Suprapubic skin (tissue), 4 donors: ENCODE measurements at regions not wholly inside any gene's neighbourhood (a gene's known extent, or its start where the extent isn't known, plus 50 kb on each side); places are given as distances from the start of the nearest gene placed in this dataset.

ENCODE experiments used
- DNase-seq, 2 donors: peaks; one replicate each; pipeline ENCODE4 v3.0.0-alpha.2; 2019; ENCODE audit warnings: low spot score in 2 of 2
- H3K27ac ChIP-seq: fragments of 200-600 bp; sonication (generic); one replicate; pipeline ENCODE4 v1.5.1; 2019
- H3K27me3 ChIP-seq: fragments of 200-600 bp; sonication (generic); one replicate; pipeline ENCODE4 v1.5.1; 2019
- H3K36me3 ChIP-seq: fragments of 200-600 bp; sonication (generic); one replicate; pipeline ENCODE4 v1.5.1; 2019
- H3K4me1 ChIP-seq: fragments of 200-600 bp; sonication (generic); one replicate; pipeline ENCODE4 v1.5.1; 2019
- H3K4me3 ChIP-seq: fragments of 200-600 bp; sonication (generic); one replicate; pipeline ENCODE4 v1.5.1; 2019; ENCODE audit warnings: mild to moderate bottlenecking
- H3K9me3 ChIP-seq: fragments of 200-600 bp; sonication (generic); one replicate; pipeline ENCODE4 v1.5.1; 2019
- EP300 ChIP-seq: sonication (generic); formaldehyde crosslinking; IDR thresholded peaks from one replicate; pipeline ENCODE4 v1.6.1; 2017; ENCODE audit warnings: antibody characterized with exemption
- POLR2A ChIP-seq, 2 donors: fragments of 450-650 bp; IDR thresholded peaks; one replicate each; pipeline ENCODE4 v1.6.1; 2017; ENCODE audit warnings: antibody characterized with exemption in 2 of 2, mild to moderate bottlenecking in 2 of 2, moderate library complexity in 2 of 2
- POLR2AphosphoS5 ChIP-seq, 3 donors: sonication (generic); formaldehyde crosslinking; IDR thresholded peaks; one replicate each; pipeline ENCODE4 v1.6.1; 2017; ENCODE audit warnings: antibody characterized with exemption in 3 of 3
- WGBS: methylation state at CpG from one replicate; pipeline ENCODE4 v1.1.5; 2018; 5-methylcytosine and 5-hydroxymethylcytosine counted together
- TF ChIP-seq, protein P1 (sequence below), 2 donors: fragments of 200-600 bp in 1 of 2; fragments of 450-650 bp in 1 of 2; sonication (generic) in 1 of 2; IDR thresholded peaks; one replicate each; pipeline ENCODE4 v1.5.1; 2016 to 2019; ENCODE audit warnings: antibody characterized with exemption in 2 of 2, mild to moderate bottlenecking in 1 of 2, moderate library complexity in 1 of 2

DNA sequence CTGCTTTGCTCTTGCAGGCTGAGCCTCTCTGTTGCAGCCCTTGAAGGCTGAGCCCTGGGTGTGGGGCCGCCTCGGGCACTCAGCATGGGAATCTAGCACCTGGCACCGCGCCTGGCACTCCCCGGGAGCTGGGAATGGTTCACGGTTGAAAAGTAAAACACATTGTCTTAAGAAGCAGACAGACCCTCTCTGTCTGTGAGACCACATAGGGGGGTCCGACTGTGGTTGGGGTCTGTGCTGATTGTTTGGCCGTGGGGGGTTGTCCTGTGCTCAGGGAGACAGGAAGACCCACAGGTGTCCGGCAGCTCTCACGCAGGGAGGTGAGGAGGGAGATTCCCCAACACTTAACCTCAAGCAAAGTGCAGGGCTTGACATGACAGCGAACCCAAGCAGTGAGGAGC, 64.8 kb downstream of the SOX1 start:
- Histone ChIP-seq H3K36me3 (no peaks in the 10 kb centered on the region), H3K27me3 (peaks cover 63% of the 10 kb centered on the region), H3K9me3 (no peaks in the 10 kb centered on the region), H3K27ac (no peak overlapping the region), H3K4me1 (no peaks in the 10 kb centered on the region), H3K4me3 (no peak overlapping the region)
- DNase-seq, result peak in 1 of 2 donors; percentile 62
- TF ChIP-seq, protein P1, sequence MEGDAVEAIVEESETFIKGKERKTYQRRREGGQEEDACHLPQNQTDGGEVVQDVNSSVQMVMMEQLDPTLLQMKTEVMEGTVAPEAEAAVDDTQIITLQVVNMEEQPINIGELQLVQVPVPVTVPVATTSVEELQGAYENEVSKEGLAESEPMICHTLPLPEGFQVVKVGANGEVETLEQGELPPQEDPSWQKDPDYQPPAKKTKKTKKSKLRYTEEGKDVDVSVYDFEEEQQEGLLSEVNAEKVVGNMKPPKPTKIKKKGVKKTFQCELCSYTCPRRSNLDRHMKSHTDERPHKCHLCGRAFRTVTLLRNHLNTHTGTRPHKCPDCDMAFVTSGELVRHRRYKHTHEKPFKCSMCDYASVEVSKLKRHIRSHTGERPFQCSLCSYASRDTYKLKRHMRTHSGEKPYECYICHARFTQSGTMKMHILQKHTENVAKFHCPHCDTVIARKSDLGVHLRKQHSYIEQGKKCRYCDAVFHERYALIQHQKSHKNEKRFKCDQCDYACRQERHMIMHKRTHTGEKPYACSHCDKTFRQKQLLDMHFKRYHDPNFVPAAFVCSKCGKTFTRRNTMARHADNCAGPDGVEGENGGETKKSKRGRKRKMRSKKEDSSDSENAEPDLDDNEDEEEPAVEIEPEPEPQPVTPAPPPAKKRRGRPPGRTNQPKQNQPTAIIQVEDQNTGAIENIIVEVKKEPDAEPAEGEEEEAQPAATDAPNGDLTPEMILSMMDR (IDR thresholded peaks at IDR 0.05), result no peak
- TF ChIP-seq POLR2AphosphoS5 (IDR thresholded peaks at IDR 0.05), result no peak
- TF ChIP-seq EP300, result no peak
- no peak for TF ChIP-seq POLR2A (IDR thresholded peaks at IDR 0.05)
- 51% methylated on average over 8 of the region's 11 CpGs for WGBS

DNA sequence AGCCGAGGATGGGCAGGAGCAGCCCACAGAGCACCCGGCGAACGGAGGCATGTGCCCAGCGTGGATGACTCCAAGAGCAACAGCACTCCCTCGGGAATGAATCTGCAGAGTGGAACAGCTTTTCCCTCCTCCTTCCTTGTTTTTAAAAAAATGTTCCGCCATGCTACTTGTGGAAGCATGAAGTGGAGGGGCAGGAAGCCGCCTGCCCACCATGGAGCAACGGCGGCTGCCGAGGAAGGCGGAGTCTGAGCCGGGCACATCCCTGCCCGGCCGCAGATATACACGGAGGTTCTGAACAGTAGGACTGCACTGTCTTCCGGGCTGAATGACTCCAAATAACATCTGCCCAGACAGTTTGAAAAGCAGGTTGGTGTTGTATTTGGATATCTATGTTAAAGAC, 65.2 kb downstream of the SOX1 start:
- H3K4me3 ChIP-seq, result no peak overlapping the region
- no peaks in the 10 kb centered on the region for H3K36me3 ChIP-seq
- H3K27ac ChIP-seq, result no peak overlapping the region
- H3K9me3 ChIP-seq, result no peaks in the 10 kb centered on the region
- no peak for DNase-seq
- H3K27me3 ChIP-seq, result peaks cover 63% of the 10 kb centered on the region
- no peaks in the 10 kb centered on the region for H3K4me1 ChIP-seq
- 69% methylated on average over 15 of the region's 17 CpGs for WGBS
- TF ChIP-seq POLR2AphosphoS5 (IDR thresholded peaks at IDR 0.05), result no peak
- TF ChIP-seq EP300, result no peak
- no peak for TF ChIP-seq POLR2A (IDR thresholded peaks at IDR 0.05)
- TF ChIP-seq, protein P1 (IDR thresholded peaks at IDR 0.05), result no peak

DNA sequence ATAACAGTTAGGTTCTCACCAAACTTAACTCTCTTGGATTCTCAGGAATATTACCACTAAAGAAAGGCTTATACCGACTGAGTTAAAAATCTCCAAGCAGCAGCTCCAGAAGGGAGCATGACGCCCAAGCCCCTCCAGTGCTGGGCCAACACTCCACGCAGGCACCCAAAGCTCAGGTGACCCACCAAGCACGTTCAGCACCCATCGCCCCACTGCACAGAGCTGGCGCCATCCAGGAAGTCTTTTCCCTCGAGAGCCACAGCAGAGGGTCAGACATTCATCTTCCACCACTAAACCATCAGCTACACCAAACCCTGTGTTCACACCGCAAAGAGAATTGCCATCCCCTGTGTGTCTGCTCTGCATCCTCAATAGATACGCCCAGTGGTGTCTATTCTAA, 65.7 kb downstream of the SOX1 start:
- no peak for DNase-seq
- H3K9me3 ChIP-seq, result no peaks in the 10 kb centered on the region
- no peak overlapping the region for H3K4me3 ChIP-seq
- TF ChIP-seq EP300 (no peak), POLR2A (IDR thresholded peaks at IDR 0.05) (no peak), POLR2AphosphoS5 (IDR thresholded peaks at IDR 0.05) (no peak)
- TF ChIP-seq, protein P1 (IDR thresholded peaks at IDR 0.05), result no peak
- no peak overlapping the region for H3K27ac ChIP-seq
- H3K36me3 ChIP-seq, result no peaks in the 10 kb centered on the region
- H3K27me3 ChIP-seq, result peaks cover 68% of the 10 kb centered on the region
- WGBS, result 78% methylated on average over 5 of the region's 9 CpGs
- no peaks in the 10 kb centered on the region for H3K4me1 ChIP-seq

DNA sequence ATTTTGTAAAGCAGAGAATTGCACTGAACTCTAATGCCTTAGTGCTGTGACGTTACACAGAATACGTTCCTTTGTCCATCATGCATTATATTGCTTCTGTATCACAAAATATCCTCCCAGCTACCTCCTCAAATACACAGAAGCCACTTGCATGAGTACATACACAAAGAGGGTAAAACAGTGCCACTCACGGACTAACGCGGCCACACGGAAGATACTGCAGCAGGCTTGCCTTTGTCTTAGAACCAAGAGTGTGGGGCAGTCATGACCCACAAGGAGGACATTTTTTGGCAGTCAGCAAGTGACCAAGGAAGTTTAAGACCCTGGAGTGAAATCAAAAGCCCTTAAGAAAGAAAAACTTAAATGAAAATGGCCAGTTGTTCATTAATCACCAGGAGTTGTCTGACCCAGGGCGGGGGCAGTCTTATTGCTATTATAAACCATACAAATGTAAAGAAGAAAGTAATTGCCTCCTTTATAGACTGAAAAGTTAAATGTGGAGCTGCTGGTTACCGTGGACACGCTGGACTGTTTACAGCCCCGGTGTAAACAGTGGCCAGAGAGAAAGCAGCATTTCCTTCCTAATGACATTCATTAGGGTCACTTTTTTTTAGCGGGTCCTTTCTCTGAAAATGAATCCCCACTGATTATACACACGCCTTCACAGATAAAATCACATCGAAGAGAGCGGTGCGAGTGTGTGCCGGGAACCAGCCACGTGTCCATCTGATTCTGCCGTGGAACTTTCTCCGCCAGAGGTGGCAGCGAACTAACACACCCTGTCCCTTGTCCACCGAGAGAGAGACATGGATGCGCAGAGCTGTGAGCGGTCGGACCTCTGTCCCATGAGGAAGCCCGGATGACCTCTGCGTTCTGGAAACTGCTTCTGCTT, 66.8 kb downstream of the SOX1 start:
- TF ChIP-seq POLR2A (IDR thresholded peaks at IDR 0.05), result no peak
- TF ChIP-seq, protein P1 (IDR thresholded peaks at IDR 0.05), result no peak
- no peak for TF ChIP-seq POLR2AphosphoS5 (IDR thresholded peaks at IDR 0.05)
- TF ChIP-seq EP300, result no peak
- WGBS, result 66% methylated on average over 26 of the region's 26 CpGs
- peaks cover 58% of the 10 kb centered on the region for H3K27me3 ChIP-seq
- DNase-seq, result no peak
- no peaks in the 10 kb centered on the region for H3K9me3 ChIP-seq
- H3K4me3 ChIP-seq, result no peak overlapping the region
- no peak overlapping the region for H3K27ac ChIP-seq
- no peaks in the 10 kb centered on the region for H3K36me3 ChIP-seq
- H3K4me1 ChIP-seq, result no peaks in the 10 kb centered on the region

DNA sequence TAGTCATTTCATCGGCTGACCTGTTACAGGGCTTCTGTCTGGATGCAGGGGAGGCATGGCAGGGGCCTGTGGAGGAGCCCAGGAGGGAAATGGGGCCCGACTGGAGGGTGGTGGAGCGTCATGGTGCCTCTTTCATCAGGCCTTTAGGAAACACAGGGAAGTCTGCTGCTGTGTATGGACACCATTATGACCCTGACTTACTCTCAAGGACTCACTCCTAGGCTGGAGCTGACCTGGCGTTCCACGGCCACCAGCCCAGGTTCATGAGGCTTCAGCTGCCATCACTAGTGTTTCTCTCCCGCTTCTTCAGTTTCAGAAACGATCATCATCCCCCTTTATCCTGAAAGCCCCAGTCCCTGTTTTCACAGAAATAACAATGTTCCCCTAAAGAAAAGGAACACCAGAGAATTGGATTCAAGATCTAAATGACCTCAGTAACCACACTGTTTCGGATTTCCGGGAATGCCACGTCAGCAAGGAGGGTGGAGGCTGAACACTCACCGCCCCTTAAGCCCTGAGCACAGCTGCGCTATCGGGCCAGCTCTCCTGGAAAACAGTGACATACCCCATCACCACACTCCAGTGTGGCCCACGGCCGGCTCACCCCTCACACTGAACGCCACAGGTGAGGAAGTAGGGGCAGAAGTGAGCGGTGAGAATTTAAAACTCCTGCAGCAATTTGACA, 67.6 kb downstream of the SOX1 start:
- Histone ChIP-seq H3K27me3 (peaks cover 55% of the 10 kb centered on the region), H3K36me3 (no peaks in the 10 kb centered on the region), H3K27ac (no peak overlapping the region), H3K9me3 (no peaks in the 10 kb centered on the region), H3K4me3 (no peak overlapping the region), H3K4me1 (no peaks in the 10 kb centered on the region)
- 75% methylated on average over 17 of the region's 17 CpGs for WGBS
- DNase-seq, result no peak
- no peak for TF ChIP-seq POLR2A (IDR thresholded peaks at IDR 0.05)
- no peak for TF ChIP-seq POLR2AphosphoS5 (IDR thresholded peaks at IDR 0.05)
- TF ChIP-seq, protein P1 (IDR thresholded peaks at IDR 0.05), result no peak
- TF ChIP-seq EP300, result no peak
